GM23248 (cell line): ENCODE measurements at regions not wholly inside any gene's neighbourhood (a gene's known extent, or its start where the extent isn't known, plus 50 kb on each side); places are given as distances from the start of the nearest gene placed in this dataset.
A peak's percentile ranks its signal among the peaks of the same experiment; 100 is the strongest.

Experiments used
- DNase-seq: peaks from one replicate; pipeline ENCODE4 v3.0.0-alpha.2; 2015
- H2AFZ ChIP-seq: fragments of 200-600 bp; sonication (generic); 2 replicates; pipeline ENCODE4 v1.6.1; 2016; ENCODE audit warnings: antibody characterized with exemption
- H3F3A ChIP-seq: fragments of 200-600 bp; sonication (generic); 2 replicates; pipeline ENCODE4 v1.6.1; 2016; ENCODE audit warnings: mild to moderate bottlenecking, antibody characterized with exemption, mixed run types; ENCODE audit not compliant: insufficient read depth
- H3K27ac ChIP-seq: fragments of 200-600 bp; sonication (generic); 2 replicates; pipeline ENCODE4 v1.5.1; 2016; ENCODE audit warnings: mild to moderate bottlenecking
- H3K27me3 ChIP-seq: fragments of 200-600 bp; sonication (generic); replicated peaks from 2 replicates; pipeline ENCODE4 v1.6.1; 2016; ENCODE audit warnings: mild to moderate bottlenecking; ENCODE audit not compliant: insufficient read depth
- H3K36me3 ChIP-seq: fragments of 200-600 bp; sonication (generic); 2 replicates; pipeline ENCODE4 v1.6.1; 2016; ENCODE audit warnings: low read depth, mild to moderate bottlenecking
- H3K4me1 ChIP-seq: fragments of 200-600 bp; sonication (generic); 2 replicates; pipeline ENCODE4 v1.6.1; 2016; ENCODE audit warnings: mild to moderate bottlenecking; ENCODE audit not compliant: insufficient read depth
- H3K4me2 ChIP-seq: fragments of 200-600 bp; sonication (generic); one replicate; pipeline ENCODE4 v1.6.1; 2016; ENCODE audit warnings: mild to moderate bottlenecking; ENCODE audit not compliant: unreplicated experiment
- H3K4me3 ChIP-seq: fragments of 200-600 bp; sonication (generic); 2 replicates; pipeline ENCODE4 v1.5.1; 2016; ENCODE audit warnings: mild to moderate bottlenecking
- H3K79me2 ChIP-seq: fragments of 200-600 bp; sonication (generic); 2 replicates; pipeline ENCODE4 v1.6.1; 2016; ENCODE audit warnings: mild to moderate bottlenecking; ENCODE audit not compliant: insufficient read depth
- H3K9ac ChIP-seq: fragments of 200-600 bp; sonication (generic); 2 replicates; pipeline ENCODE4 v1.6.1; 2016; ENCODE audit warnings: mild to moderate bottlenecking
- H3K9me2 ChIP-seq: fragments of 200-600 bp; sonication (generic); 2 replicates; pipeline ENCODE4 v1.6.1; 2016; ENCODE audit warnings: mixed run types, mild to moderate bottlenecking, moderate library complexity; ENCODE audit not compliant: insufficient read depth
- H3K9me3 ChIP-seq: fragments of 200-600 bp; sonication (generic); one replicate; pipeline ENCODE4 v1.6.1; 2017; ENCODE audit warnings: low read depth
- H4K20me1 ChIP-seq: fragments of 200-600 bp; sonication (generic); 2 replicates; pipeline ENCODE4 v1.6.0; 2016; ENCODE audit not compliant: insufficient read depth
- EZH2 ChIP-seq: fragments of 200-600 bp; sonication (generic); IDR thresholded peaks from 2 replicates; pipeline ENCODE4 v1.6.1; 2018; ENCODE audit warnings: antibody characterized with exemption, mild to moderate bottlenecking; ENCODE audit not compliant: insufficient read depth, poor library complexity, severe bottlenecking
- EZH2phosphoT487 ChIP-seq: fragments of 200-600 bp; sonication (generic); IDR thresholded peaks from 2 replicates; pipeline ENCODE4 v1.6.1; 2018; ENCODE audit warnings: antibody characterized with exemption, moderate library complexity, mild to moderate bottlenecking, low read depth; ENCODE audit not compliant: insufficient read depth
- WGBS, 2 experiments: methylation state at CpG; one replicate each; pipeline ENCODE4 v1.1.6; 2015 to 2017; ENCODE audit warnings: low lambda C conversion rate in 2 of 2, low coverage in 1 of 2; ENCODE audit errors: missing lambda C conversion rate in 2 of 2; 5-methylcytosine and 5-hydroxymethylcytosine counted together
- in situ Hi-C: fragments of 300-500 bp; cut with MboI; formaldehyde crosslinking; loops from 2 replicates; pipeline ENCODE4 v1.15.0; 2020

GRCh38 chr11:95549301-95549700 is 240.3 kb downstream of the FAM76B start:
- Histone ChIP-seq H3K9me2 (no peaks in the 10 kb centered on the region), H3K4me1 (peaks cover 5% of the 10 kb centered on the region), H3K4me2 (no peak overlapping the region), H3F3A (peaks cover 7% of the 10 kb centered on the region), H2AFZ (no peak overlapping the region), H3K36me3 (no peaks in the 10 kb centered on the region), H3K27ac (no peak overlapping the region), H3K4me3 (no peak overlapping the region), H3K9ac (no peak overlapping the region), H3K9me3 (no peaks in the 10 kb centered on the region), H3K79me2 (no peaks in the 10 kb centered on the region), H3K27me3 (no peaks in the 10 kb centered on the region), H4K20me1 (no peaks in the 10 kb centered on the region)
- in situ Hi-C loops = no loop called here
- no peak for TF ChIP-seq EZH2phosphoT487
- no peak for TF ChIP-seq EZH2
- DNase-seq = no peak
- 93 to 100% methylated on average over 2 of the region's 2 CpGs for WGBS, 2 experiments

GRCh38 chr11:95548416-95548815 is 241.2 kb downstream of the FAM76B start:
- DNase-seq = no peak
- Histone ChIP-seq H3K4me2 (no peak overlapping the region), H3F3A (peaks cover 12% of the 10 kb centered on the region), H3K4me3 (no peak overlapping the region), H2AFZ (no peak overlapping the region), H3K27ac (no peak overlapping the region), H3K27me3 (no peaks in the 10 kb centered on the region), H3K79me2 (no peaks in the 10 kb centered on the region), H3K36me3 (no peaks in the 10 kb centered on the region), H4K20me1 (no peaks in the 10 kb centered on the region), H3K9me2 (no peaks in the 10 kb centered on the region), H3K9ac (no peak overlapping the region), H3K4me1 (peaks cover 10% of the 10 kb centered on the region), H3K9me3 (no peaks in the 10 kb centered on the region)
- in situ Hi-C loops = no loop called here
- TF ChIP-seq EZH2 = no peak
- TF ChIP-seq EZH2phosphoT487 = no peak

GRCh38 chr11:95547976-95548375 is 241.6 kb downstream of the FAM76B start:
- TF ChIP-seq EZH2phosphoT487 (no peak), EZH2 (no peak)
- Histone ChIP-seq H4K20me1 (no peaks in the 10 kb centered on the region), H3K27me3 (no peaks in the 10 kb centered on the region), H2AFZ (no peak overlapping the region), H3K9me2 (no peaks in the 10 kb centered on the region), H3K79me2 (no peaks in the 10 kb centered on the region), H3K4me3 (no peak overlapping the region), H3F3A (peaks cover 12% of the 10 kb centered on the region), H3K36me3 (no peaks in the 10 kb centered on the region), H3K27ac (no peak overlapping the region), H3K4me2 (no peak overlapping the region), H3K9me3 (no peaks in the 10 kb centered on the region), H3K9ac (no peak overlapping the region), H3K4me1 (peaks cover 10% of the 10 kb centered on the region)
- no peak for DNase-seq
- in situ Hi-C loops = no loop called here

GRCh38 chr11:95547186-95547585 is 242.4 kb downstream of the FAM76B start:
- no peak for DNase-seq
- H3K9me3 ChIP-seq = no peaks in the 10 kb centered on the region
- in situ Hi-C loops = no loop called here
- peaks cover 12% of the 10 kb centered on the region for H3F3A ChIP-seq
- no peak overlapping the region for H3K4me2 ChIP-seq
- no peaks in the 10 kb centered on the region for H3K79me2 ChIP-seq
- no peak overlapping the region for H3K4me3 ChIP-seq
- H3K9ac ChIP-seq = no peak overlapping the region
- WGBS, 2 experiments = 62 to 70% methylated on average over 2 of the region's 2 CpGs
- no peaks in the 10 kb centered on the region for H3K36me3 ChIP-seq
- H4K20me1 ChIP-seq = no peaks in the 10 kb centered on the region
- no peaks in the 10 kb centered on the region for H3K9me2 ChIP-seq
- H3K27me3 ChIP-seq = no peaks in the 10 kb centered on the region
- no peak overlapping the region for H2AFZ ChIP-seq
- TF ChIP-seq EZH2phosphoT487 (no peak), EZH2 (no peak)
- H3K27ac ChIP-seq = no peak overlapping the region
- peaks cover 10% of the 10 kb centered on the region for H3K4me1 ChIP-seq

GRCh38 chr11:95545116-95545875 is 244.3 kb downstream of the FAM76B start:
- in situ Hi-C loops = no loop called here
- no peak overlapping the region for H3K9ac ChIP-seq
- peak; percentile 13 for DNase-seq
- no peak overlapping the region for H3K4me2 ChIP-seq
- H3K4me1 ChIP-seq = peaks cover 10% of the 10 kb centered on the region
- H3K27ac ChIP-seq = no peak overlapping the region
- no peaks in the 10 kb centered on the region for H3K36me3 ChIP-seq
- no peak overlapping the region for H3K4me3 ChIP-seq
- peaks cover 12% of the 10 kb centered on the region for H3F3A ChIP-seq
- no peaks in the 10 kb centered on the region for H3K27me3 ChIP-seq
- H3K79me2 ChIP-seq = no peaks in the 10 kb centered on the region
- WGBS, 2 experiments = 75 to 80% methylated on average over 9 of the region's 9 CpGs
- no peak for TF ChIP-seq EZH2
- no peak overlapping the region for H2AFZ ChIP-seq
- no peaks in the 10 kb centered on the region for H4K20me1 ChIP-seq
- H3K9me2 ChIP-seq = no peaks in the 10 kb centered on the region
- H3K9me3 ChIP-seq = no peaks in the 10 kb centered on the region
